ENCODE measurements at regions not wholly inside any gene's neighbourhood (a gene's known extent, or its start where the extent isn't known, plus 50 kb on each side); places are given as distances from the start of the nearest gene placed in this dataset.

GRCh38 chr2:223283329-223283728 is 231.3 kb downstream of the KCNE4 start:
- TF ChIP-seq, protein P1, sequence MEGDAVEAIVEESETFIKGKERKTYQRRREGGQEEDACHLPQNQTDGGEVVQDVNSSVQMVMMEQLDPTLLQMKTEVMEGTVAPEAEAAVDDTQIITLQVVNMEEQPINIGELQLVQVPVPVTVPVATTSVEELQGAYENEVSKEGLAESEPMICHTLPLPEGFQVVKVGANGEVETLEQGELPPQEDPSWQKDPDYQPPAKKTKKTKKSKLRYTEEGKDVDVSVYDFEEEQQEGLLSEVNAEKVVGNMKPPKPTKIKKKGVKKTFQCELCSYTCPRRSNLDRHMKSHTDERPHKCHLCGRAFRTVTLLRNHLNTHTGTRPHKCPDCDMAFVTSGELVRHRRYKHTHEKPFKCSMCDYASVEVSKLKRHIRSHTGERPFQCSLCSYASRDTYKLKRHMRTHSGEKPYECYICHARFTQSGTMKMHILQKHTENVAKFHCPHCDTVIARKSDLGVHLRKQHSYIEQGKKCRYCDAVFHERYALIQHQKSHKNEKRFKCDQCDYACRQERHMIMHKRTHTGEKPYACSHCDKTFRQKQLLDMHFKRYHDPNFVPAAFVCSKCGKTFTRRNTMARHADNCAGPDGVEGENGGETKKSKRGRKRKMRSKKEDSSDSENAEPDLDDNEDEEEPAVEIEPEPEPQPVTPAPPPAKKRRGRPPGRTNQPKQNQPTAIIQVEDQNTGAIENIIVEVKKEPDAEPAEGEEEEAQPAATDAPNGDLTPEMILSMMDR (conservative IDR thresholded peaks at IDR 0.05 in 1 of 2, IDR thresholded peaks at IDR 0.05 in 1 of 2; ENCODE audit: low read depth in 1 of 2, low read length in 2 of 2): no peak
- no peak for TF ChIP-seq EZH2 (IDR thresholded peaks at IDR 0.05; ENCODE audit: low read length, missing control alignments)

All from fibroblast of lung (primary cell).